C4-2B (cell line): ENCODE measurements at regions not wholly inside any gene's neighbourhood (a gene's known extent, or its start where the extent isn't known, plus 50 kb on each side); places are given as distances from the start of the nearest gene placed in this dataset.

ENCODE experiments used
- ZFX ChIP-seq: fragments of 450-650 bp; IDR thresholded peaks from 2 replicates; pipeline ENCODE4 v1.6.1; 2017
- TF ChIP-seq, protein P1 (sequence below): fragments of 450-650 bp; conservative IDR thresholded peaks from 2 replicates; pipeline ENCODE4 v1.5.1; 2017; ENCODE audit warnings: mild to moderate bottlenecking

DNA sequence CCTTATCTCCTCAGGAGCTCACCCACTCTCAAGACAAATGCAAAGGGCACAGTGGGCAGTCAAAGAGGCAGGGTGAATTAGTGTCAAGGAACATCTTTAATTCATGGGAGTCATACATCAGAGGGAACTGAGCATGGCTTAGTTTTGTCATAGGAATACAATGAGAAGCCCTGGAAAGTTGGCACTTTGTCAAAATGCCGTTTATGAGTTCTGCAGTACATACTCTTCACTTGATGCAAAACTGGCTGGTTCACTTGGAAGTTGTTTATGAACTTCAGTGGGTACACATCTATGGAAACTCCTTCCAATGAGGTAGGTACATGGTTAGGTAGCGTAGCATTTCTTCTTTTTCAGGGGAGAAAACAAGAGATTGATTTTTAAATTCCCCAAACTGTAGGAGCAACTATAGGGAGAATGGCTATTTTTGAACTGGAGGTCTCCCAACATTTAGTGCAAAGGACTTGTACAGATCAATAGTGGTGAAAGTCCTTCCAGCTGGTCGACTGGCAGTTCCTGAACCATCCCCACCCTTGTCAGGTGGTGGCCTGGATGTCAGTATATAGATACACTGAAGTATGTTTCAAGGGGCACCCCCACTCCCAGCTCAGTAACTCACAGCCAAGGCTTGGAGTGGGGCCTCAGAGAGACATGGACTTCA is 580.5 kb downstream of the REEP3 start:
- TF ChIP-seq, protein P1, sequence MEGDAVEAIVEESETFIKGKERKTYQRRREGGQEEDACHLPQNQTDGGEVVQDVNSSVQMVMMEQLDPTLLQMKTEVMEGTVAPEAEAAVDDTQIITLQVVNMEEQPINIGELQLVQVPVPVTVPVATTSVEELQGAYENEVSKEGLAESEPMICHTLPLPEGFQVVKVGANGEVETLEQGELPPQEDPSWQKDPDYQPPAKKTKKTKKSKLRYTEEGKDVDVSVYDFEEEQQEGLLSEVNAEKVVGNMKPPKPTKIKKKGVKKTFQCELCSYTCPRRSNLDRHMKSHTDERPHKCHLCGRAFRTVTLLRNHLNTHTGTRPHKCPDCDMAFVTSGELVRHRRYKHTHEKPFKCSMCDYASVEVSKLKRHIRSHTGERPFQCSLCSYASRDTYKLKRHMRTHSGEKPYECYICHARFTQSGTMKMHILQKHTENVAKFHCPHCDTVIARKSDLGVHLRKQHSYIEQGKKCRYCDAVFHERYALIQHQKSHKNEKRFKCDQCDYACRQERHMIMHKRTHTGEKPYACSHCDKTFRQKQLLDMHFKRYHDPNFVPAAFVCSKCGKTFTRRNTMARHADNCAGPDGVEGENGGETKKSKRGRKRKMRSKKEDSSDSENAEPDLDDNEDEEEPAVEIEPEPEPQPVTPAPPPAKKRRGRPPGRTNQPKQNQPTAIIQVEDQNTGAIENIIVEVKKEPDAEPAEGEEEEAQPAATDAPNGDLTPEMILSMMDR, result no peak
- TF ChIP-seq ZFX, result no peak
